Keratinocyte (primary cell): ENCODE measurements at regions not wholly inside any gene's neighbourhood (a gene's known extent, or its start where the extent isn't known, plus 50 kb on each side); places are given as distances from the start of the nearest gene placed in this dataset.

Experiments used
- DNase-seq: peaks from one replicate; pipeline ENCODE4 v3.0.0-alpha.2; 2011; ENCODE audit warnings: low read depth, missing footprints, low spot score
- FAIRE-seq: peaks from 2 replicates; lab custom pipeline; 2011; peaks lifted over from hg19 to GRCh38; lab: Jason Lieb, UNC
- H2AFZ ChIP-seq: 2 replicates; pipeline ENCODE4 v1.6.0; 2012; ENCODE audit warnings: low read length, control low read depth, inconsistent platforms; ENCODE audit not compliant: control insufficient read depth
- H3K27ac ChIP-seq: 2 replicates; pipeline ENCODE4 v1.5.1; 2011; ENCODE audit warnings: low read length; ENCODE audit not compliant: control insufficient read depth, insufficient read depth
- H3K27me3 ChIP-seq: 3 replicates; pipeline ENCODE4 v1.6.0; 2011; ENCODE audit warnings: low read length; ENCODE audit not compliant: control insufficient read depth, insufficient read depth; ENCODE audit errors: extremely low read depth
- H3K36me3 ChIP-seq, 2 experiments: 2 replicates in 1 of 2; 3 replicates in 1 of 2; pipeline ENCODE4 v1.5.1; 2011; ENCODE audit warnings: low read length in 2 of 2, mild to moderate bottlenecking in 1 of 2; ENCODE audit not compliant: control insufficient read depth in 2 of 2, insufficient read depth in 2 of 2; ENCODE audit errors: extremely low read depth in 1 of 2
- H3K4me1 ChIP-seq: 3 replicates; pipeline ENCODE4 v1.5.1; 2011; ENCODE audit warnings: low read length; ENCODE audit not compliant: control insufficient read depth, insufficient read depth; ENCODE audit errors: extremely low read depth
- H3K4me2 ChIP-seq: 3 replicates; pipeline ENCODE4 v1.6.0; 2011; ENCODE audit warnings: low read depth, low read length; ENCODE audit not compliant: control insufficient read depth, insufficient read depth; ENCODE audit errors: extremely low read depth
- H3K4me3 ChIP-seq, 3 experiments: fragments of 200-600 bp in 1 of 3; sonication (generic) in 1 of 3; 2 replicates in 2 of 3; 3 replicates in 1 of 3; pipeline ENCODE4 v1.5.1; 2011 to 2016; ENCODE audit warnings: low read length in 3 of 3, mild to moderate bottlenecking in 3 of 3, control low read depth in 2 of 3, inconsistent platforms in 1 of 3, low read depth in 1 of 3, mixed read lengths in 1 of 3, mixed run types in 1 of 3, moderate library complexity in 1 of 3; ENCODE audit not compliant: control insufficient read depth in 2 of 3, insufficient read depth in 2 of 3; ENCODE audit errors: extremely low read depth in 1 of 3
- H3K79me2 ChIP-seq: 2 replicates; pipeline ENCODE4 v1.6.0; 2012; ENCODE audit warnings: low read length; ENCODE audit not compliant: control insufficient read depth, insufficient read depth
- H3K9ac ChIP-seq: 3 replicates; pipeline ENCODE4 v1.6.0; 2011; ENCODE audit warnings: low read length; ENCODE audit not compliant: control insufficient read depth, insufficient read depth; ENCODE audit errors: extremely low read depth
- H3K9me1 ChIP-seq: 3 replicates; pipeline ENCODE4 v1.6.0; 2011; ENCODE audit warnings: low read length; ENCODE audit not compliant: control insufficient read depth, insufficient read depth; ENCODE audit errors: extremely low read depth
- H3K9me3 ChIP-seq: 2 replicates; pipeline ENCODE4 v1.5.1; 2012; ENCODE audit warnings: low read depth, low read length; ENCODE audit not compliant: control insufficient read depth
- H4K20me1 ChIP-seq: 3 replicates; pipeline ENCODE4 v1.6.0; 2011; ENCODE audit warnings: low read length; ENCODE audit not compliant: control insufficient read depth, insufficient read depth; ENCODE audit errors: extremely low read depth
- CTCF ChIP-seq, 3 experiments: IDR thresholded peaks in 1 of 3; conservative IDR thresholded peaks in 1 of 3; optimal IDR thresholded peaks in 1 of 3; 2 replicates in 2 of 3; 3 replicates in 1 of 3; pipeline versions ENCODE3 to v1.5.1; 2011; ENCODE audit warnings: low read length in 3 of 3, mild to moderate bottlenecking in 3 of 3, moderate library complexity in 2 of 3, control low read depth in 1 of 3, inconsistent platforms in 1 of 3; ENCODE audit not compliant: insufficient read depth in 2 of 3; ENCODE audit errors: extremely low read depth in 1 of 3
- EZH2 ChIP-seq: IDR thresholded peaks from one replicate; pipeline ENCODE4 v1.6.1; 2012; ENCODE audit warnings: inconsistent platforms, mild to moderate bottlenecking, low read length, moderate library complexity
- dilution Hi-C: fragments of 300-500 bp; cut with MboI; formaldehyde crosslinking; loops from one replicate; pipeline ENCODE4 v1.7.0; 2020; ENCODE audit warnings: low sequenced_read_pairs; ENCODE audit not compliant: extremely low pct_ligation_motif_present

GRCh38 chr5:66408576-66408975 lies 187.6 kb upstream of the MAST4 start:
- no peaks in the 10 kb centered on the region for H3K4me1 ChIP-seq
- dilution Hi-C loops, result no loop called here
- no peaks in the 10 kb centered on the region for H3K9me1 ChIP-seq
- H3K9ac ChIP-seq, result no peak overlapping the region
- peaks cover 3% of the 10 kb centered on the region for H3K27me3 ChIP-seq
- H3K27ac ChIP-seq, result no peak overlapping the region
- no peak overlapping the region for H3K4me2 ChIP-seq
- H3K36me3 ChIP-seq, result no peaks in the 10 kb centered on the region
- H3K9me3 ChIP-seq, result no peaks in the 10 kb centered on the region
- no peak for FAIRE-seq
- no peaks in the 10 kb centered on the region for H4K20me1 ChIP-seq
- no peak for DNase-seq
- no peaks in the 10 kb centered on the region for H3K79me2 ChIP-seq
- H2AFZ ChIP-seq, result no peak overlapping the region
- TF ChIP-seq EZH2, result no peak
- no peak overlapping the region for H3K4me3 ChIP-seq

- no peak overlapping the region for H3K4me2 ChIP-seq
- H3K9me1 ChIP-seq, result no peaks in the 10 kb centered on the region
- FAIRE-seq (no peak), DNase-seq (no peak)
- H3K4me1 ChIP-seq, result no peaks in the 10 kb centered on the region
- H4K20me1 ChIP-seq, result no peaks in the 10 kb centered on the region
- H3K27me3 ChIP-seq, result peaks cover 3% of the 10 kb centered on the region
- no peaks in the 10 kb centered on the region for H3K9me3 ChIP-seq
- no peak overlapping the region for H3K27ac ChIP-seq
- H2AFZ ChIP-seq, result no peak overlapping the region
- H3K9ac ChIP-seq, result no peak overlapping the region
- dilution Hi-C loops, result no loop called here
- TF ChIP-seq EZH2 (no peak), CTCF (optimal IDR thresholded peaks at IDR 0.05 in 1 of 3, IDR thresholded peaks at IDR 0.05 in 1 of 3, conservative IDR thresholded peaks at IDR 0.05 in 1 of 3; ENCODE audit: extremely low read depth in 1 of 3, insufficient read depth in 2 of 3, low read length in 3 of 3) (no peak)
- no peak overlapping the region for H3K4me3 ChIP-seq
- H3K79me2 ChIP-seq, result no peaks in the 10 kb centered on the region
- no peaks in the 10 kb centered on the region for H3K36me3 ChIP-seq
Measured at GRCh38 chr5:66410122-66410521, 186.1 kb upstream of the MAST4 start.

- H3K79me2 ChIP-seq, result no peaks in the 10 kb centered on the region
- no peaks in the 10 kb centered on the region for H3K27me3 ChIP-seq
- no peak for DNase-seq
- H3K4me2 ChIP-seq, result no peak overlapping the region
- dilution Hi-C loops, result no loop called here
- no peaks in the 10 kb centered on the region for H3K9me1 ChIP-seq
- TF ChIP-seq CTCF (optimal IDR thresholded peaks at IDR 0.05 in 1 of 3, IDR thresholded peaks at IDR 0.05 in 1 of 3, conservative IDR thresholded peaks at IDR 0.05 in 1 of 3; ENCODE audit: extremely low read depth in 1 of 3, insufficient read depth in 2 of 3, low read length in 3 of 3) (no peak), EZH2 (no peak)
- H3K4me1 ChIP-seq, result no peaks in the 10 kb centered on the region
- H4K20me1 ChIP-seq, result no peaks in the 10 kb centered on the region
- no peak overlapping the region for H2AFZ ChIP-seq
- H3K4me3 ChIP-seq, result no peak overlapping the region
- H3K9me3 ChIP-seq, result no peaks in the 10 kb centered on the region
- H3K36me3 ChIP-seq, result no peaks in the 10 kb centered on the region
- no peak for FAIRE-seq
- H3K27ac ChIP-seq, result no peak overlapping the region
- no peak overlapping the region for H3K9ac ChIP-seq
Measured at GRCh38 chr5:66411701-66412100, 184.5 kb upstream of the MAST4 start.
